GM12892 (cell line): ENCODE measurements at regions not wholly inside any gene's neighbourhood (a gene's known extent, or its start where the extent isn't known, plus 50 kb on each side); places are given as distances from the start of the nearest gene placed in this dataset.

Source experiments
- DNase-seq: peaks from one replicate; pipeline ENCODE4 v3.0.0; 2011; ENCODE audit not compliant: insufficient read length
- FAIRE-seq: peaks from 2 replicates; lab custom pipeline; 2011; peaks lifted over from hg19 to GRCh38; lab: Jason Lieb, UNC
- POLR2A ChIP-seq: IDR thresholded peaks from 2 replicates; pipeline ENCODE4 v1.6.1; 2011; ENCODE audit warnings: low read depth, low read length, control low read depth
- POLR2AphosphoS5 ChIP-seq: IDR thresholded peaks from 2 replicates; pipeline ENCODE4 v1.6.1; 2011; ENCODE audit warnings: low read depth, low read length, control low read depth
- TAF1 ChIP-seq: IDR thresholded peaks from 2 replicates; pipeline ENCODE4 v1.6.1; 2011; ENCODE audit warnings: low read depth, mild to moderate bottlenecking, control low read depth, low read length, borderline replicate concordance

DNA sequence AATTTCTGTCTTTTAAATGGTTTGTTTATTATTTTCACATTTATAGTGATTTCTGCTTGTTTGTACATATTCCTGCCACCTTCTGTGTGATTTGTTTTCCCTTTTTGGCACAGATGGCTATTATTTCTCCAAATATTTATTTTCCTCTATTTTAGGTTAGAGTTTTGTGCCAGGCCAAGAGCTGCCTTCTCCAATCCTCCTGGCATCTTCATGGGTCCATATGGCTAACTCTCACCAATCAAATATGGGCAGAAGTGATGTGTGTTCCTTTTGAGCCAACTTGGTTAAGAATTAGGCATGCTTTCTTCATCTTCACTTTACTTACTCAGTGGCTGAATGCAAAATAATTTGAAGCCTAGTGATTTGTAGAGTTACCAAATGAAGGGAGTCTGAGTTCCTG is 697.1 kb upstream of the CELF4 start:
- no peak for FAIRE-seq
- TF ChIP-seq TAF1, result no peak
- TF ChIP-seq POLR2A, result no peak
- TF ChIP-seq POLR2AphosphoS5, result no peak
- DNase-seq, result no peak

DNA sequence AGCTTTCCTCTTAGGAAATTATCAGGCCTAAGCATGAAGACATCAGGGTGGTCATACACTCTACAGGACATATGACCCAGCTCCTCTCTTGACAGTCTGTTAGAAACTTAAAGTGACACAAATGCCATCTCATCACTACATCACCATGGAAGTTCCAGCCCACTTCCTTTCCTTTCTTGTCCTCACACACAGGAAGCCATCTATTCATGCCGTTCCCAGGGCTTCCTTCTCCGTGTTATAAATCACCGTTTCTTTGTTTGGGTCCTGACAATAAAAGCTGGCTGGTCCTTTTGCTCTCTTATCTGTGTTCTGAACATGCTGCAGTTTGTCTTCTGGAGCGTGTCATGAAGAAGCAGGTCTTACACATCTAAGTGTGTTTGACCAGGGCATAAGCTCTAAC is 692.1 kb upstream of the CELF4 start:
- DNase-seq, result no peak
- TF ChIP-seq POLR2AphosphoS5 (no peak), POLR2A (no peak), TAF1 (no peak)
- FAIRE-seq, result no peak

DNA sequence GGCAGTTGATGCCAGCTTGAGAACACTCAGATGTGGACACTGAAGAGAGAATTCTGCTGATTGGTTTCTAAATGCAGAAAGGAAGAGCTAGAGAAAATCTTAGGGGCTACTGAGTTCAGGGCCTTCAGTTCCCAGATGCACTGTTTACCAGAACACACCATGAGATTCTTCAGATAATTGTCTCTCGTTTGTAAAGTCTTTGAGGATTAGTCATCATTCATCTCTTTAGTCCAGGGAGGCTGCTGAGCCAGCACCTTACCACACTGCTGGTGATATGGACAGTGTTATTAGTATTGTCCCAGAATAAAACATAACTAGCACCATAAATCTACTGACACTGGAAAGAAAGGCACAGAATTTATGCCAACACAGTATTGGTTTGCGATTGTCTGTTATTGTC is 690.8 kb upstream of the CELF4 start:
- DNase-seq, result no peak
- FAIRE-seq, result no peak
- no peak for TF ChIP-seq POLR2AphosphoS5

DNA sequence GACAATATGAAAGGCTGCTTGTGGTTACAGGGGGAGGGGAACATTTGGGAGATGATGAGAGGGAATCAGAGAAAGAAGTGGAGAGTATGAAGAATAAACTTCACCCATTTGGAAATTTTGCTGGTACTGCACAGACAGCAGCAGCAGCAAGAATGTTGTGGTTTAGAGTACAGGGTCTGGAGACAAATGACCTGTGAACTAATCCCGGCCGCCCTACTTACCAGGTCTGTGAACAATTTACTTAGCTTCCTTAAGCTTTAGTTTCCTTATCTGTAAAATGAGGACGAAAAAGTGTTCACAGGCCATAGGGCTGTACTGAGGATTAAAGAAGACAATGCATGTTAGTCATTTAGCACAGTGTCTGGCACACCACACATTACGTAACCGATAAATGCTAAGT is 685.4 kb upstream of the CELF4 start:
- DNase-seq (no peak), FAIRE-seq (no peak)
- no peak for TF ChIP-seq POLR2A
- no peak for TF ChIP-seq TAF1
- no peak for TF ChIP-seq POLR2AphosphoS5

DNA sequence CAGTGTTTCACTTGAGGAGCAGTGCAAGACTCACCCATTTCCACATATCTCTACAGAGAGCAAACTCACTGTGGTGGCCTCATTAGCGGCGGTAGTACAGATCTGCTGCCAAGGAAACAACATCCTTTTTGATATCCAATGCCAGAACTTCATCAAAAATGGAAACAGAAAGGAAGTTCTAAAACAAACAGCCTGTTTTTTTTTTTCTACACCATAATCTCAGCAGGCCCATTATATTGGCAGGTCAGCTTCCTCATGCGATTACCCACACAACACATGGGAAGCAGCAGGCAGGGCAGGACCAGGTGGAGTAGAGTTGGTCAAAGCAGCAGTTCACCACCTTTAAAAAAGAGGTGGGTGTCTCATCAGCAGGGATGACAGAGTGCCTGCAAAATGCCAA is 678.9 kb upstream of the CELF4 start:
- DNase-seq (no peak), FAIRE-seq (no peak)
- TF ChIP-seq POLR2AphosphoS5, result no peak
- TF ChIP-seq POLR2A, result no peak

DNA sequence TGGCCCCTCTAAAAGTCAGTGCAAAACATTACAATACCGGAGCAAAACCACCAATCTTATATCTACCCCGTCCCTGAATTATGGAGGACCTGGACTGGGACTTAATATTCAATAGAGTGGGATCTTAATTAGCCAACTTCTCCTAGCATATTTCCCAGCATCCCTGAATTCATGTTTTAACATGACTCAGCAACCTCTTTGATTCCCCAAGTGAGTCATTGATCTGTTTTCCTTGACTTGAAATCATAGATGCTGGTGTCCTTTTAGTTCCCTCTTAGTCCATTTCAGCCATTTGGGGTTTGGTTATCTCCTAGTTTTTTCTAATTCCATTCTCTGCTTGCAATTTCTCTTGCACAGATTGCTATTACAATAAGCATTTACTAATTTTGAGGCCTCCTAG is 677.7 kb upstream of the CELF4 start:
- no peak for TF ChIP-seq POLR2A
- no peak for TF ChIP-seq POLR2AphosphoS5
- TF ChIP-seq TAF1, result no peak
- DNase-seq (no peak), FAIRE-seq (no peak)

DNA sequence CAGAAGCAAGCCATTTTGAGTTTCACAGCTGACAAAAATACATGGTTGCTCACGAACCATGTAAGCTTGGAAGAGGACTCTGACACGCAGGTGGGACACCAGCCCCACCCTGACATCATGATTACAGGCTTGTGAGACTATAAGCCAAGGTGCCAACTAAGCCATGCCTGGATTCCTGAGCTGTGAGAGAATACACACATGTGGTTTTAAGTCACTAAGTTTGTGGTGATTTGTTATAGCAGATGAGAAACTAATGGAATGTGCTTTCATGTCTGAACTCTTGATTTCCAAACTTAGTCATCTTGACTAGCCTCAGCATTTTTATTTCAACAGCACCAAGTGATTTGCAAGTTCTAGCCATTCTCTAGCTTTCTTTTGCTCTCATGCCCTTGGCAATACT is 676.1 kb upstream of the CELF4 start:
- DNase-seq (no peak), FAIRE-seq (no peak)
- no peak for TF ChIP-seq TAF1
- TF ChIP-seq POLR2AphosphoS5, result no peak
- no peak for TF ChIP-seq POLR2A

DNA sequence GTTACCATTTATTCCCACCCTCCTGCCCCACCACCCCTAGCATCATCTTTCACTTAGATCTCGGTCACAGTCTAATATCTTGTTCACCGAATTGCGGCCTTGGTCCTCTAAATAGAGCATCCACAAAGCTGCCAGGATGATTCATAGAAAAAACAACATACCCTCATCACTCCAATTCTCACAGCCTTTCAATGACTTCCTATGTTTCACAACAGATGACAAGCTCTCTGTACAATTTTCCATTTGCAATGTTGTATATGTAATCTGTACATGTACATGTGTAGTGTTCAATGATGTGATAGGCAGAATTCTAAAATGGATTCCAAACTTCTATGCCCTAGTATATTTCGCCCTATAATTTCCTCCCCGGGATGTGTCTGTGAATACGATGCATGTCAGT is 675.6 kb upstream of the CELF4 start:
- no peak for DNase-seq
- no peak for FAIRE-seq
- TF ChIP-seq POLR2AphosphoS5 (no peak), TAF1 (no peak), POLR2A (no peak)

DNA sequence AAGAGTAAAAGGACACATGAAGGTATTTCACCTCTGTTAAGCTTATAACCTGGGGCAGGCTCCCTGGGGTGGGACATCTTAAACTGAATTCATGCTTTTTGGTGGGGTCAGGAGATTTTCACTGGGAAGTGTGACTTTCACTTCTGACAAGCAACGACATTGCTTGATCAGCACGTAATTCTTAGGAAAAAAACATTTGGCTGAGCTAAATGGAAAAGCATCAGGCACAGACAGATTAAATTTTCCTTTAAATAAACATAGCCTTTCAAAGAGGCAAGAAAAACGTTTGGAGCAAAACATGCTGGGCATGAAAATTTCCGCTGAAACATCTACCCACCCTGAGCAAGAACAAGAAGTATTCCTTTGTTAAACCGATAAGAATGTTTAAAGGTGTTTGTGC is 674.0 kb upstream of the CELF4 start:
- DNase-seq (no peak), FAIRE-seq (no peak)
- TF ChIP-seq TAF1, result no peak
- no peak for TF ChIP-seq POLR2A
- TF ChIP-seq POLR2AphosphoS5, result no peak

DNA sequence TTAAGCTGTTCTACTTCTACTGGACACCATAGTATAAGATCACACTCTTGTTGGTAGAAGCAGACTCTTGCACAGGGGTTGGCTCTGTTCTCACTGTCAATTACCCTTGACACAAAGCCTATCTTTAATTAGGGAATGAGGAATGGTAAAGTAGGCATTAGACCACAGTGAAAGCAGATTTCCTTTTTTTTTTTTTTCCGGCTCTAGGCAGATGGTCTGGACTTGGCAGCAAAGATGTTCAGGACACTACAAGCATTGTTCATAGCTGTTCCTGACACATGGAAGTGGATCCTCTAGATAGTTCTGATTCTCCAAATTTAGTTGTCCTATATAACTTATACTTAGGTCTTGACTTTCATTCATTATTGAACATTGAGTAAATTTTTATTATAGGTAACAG is 672.2 kb upstream of the CELF4 start:
- DNase-seq, result no peak
- TF ChIP-seq POLR2AphosphoS5 (no peak), TAF1 (no peak), POLR2A (no peak)
- FAIRE-seq, result no peak

DNA sequence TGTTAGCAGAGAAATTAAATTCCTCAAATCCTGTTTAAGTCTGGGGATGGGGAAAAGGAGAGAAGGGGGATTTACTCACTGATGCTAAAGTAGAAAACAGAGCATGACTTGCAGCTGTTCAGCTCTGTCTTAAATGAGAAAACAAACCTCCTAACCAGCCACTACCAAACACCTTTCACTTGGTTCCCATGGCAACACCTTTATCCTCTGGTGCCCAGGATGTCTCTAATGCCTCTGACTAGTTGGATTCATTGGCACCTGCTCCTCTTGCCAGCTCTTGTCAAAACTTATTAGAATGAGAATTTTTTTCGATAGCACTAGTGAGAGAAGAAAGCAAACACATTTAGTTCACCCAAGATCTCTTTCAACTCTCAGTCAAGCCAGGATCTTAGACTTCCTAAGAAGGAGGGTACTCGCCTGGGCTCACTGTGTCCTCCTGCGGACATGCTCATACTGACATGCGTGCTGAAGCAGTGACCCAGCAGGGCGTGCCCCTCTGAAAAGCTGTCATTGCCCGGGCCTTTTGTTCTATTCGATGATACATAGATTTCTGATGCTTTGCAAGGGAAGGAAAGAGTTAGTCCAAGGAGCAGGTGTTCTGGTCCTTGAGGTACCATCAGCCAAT is 656.0 kb upstream of the CELF4 start:
- DNase-seq (no peak), FAIRE-seq (no peak)
- TF ChIP-seq TAF1, result no peak
- no peak for TF ChIP-seq POLR2AphosphoS5
- TF ChIP-seq POLR2A, result no peak

DNA sequence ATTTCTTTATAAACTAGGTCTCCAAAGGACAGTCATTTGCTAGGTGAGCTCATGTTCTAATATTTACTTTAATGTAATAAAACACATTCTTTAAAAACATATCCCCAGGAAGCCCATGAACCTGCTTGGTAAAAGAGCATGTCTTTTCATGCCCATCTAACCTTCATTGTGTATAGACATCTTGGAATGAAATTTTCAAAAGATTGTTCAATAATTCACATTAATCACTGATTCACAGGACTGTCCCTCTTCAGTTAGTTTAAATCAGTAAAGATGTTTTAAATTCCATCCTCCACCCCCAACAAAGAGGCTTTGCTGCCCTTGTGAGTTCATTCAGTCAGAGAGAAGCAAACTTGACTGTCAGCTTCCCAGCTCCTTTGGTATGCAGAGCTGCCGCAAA is 633.4 kb upstream of the CELF4 start:
- no peak for FAIRE-seq
- TF ChIP-seq POLR2AphosphoS5 (no peak), POLR2A (no peak), TAF1 (no peak)
- DNase-seq, result no peak

DNA sequence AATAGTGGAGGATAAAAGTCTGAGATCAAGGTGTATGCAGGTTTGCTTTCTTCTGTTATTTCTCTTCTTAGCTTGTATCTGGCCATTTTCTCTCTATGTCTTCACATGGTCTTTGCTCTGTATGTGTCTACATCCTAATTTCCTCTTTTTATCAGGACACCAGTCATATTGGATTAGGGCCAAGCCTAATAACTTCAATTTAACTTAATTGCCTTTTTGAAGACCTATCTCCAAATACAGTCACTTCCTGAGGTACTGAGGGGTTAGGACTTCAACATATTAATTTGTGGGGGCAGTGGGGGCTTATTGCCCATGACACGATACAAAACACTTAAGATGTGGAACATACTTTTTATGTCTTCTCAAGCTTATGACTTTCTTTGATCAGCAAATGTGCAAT is 632.9 kb upstream of the CELF4 start:
- no peak for DNase-seq
- TF ChIP-seq POLR2A, result no peak
- TF ChIP-seq TAF1, result no peak
- TF ChIP-seq POLR2AphosphoS5, result no peak
- no peak for FAIRE-seq

DNA sequence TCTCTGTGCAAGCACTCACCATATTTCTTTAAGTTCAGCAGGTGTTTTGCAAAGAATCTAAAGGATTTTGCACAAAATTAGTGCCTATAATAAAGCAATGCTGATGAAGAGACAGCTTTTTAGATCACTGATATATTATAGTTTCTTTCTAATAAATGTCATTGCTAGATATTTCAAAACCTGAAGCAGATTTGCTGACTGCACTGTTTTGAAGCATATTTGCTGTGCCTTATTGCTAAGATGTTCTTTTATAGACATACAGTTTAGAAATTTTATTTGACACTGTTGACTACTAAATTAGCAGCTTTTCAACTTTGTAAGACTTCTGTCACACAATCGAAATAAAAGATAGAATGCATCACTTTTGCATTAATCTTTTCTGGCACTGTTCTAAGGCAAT is 620.9 kb upstream of the CELF4 start:
- TF ChIP-seq TAF1 (no peak), POLR2A (no peak), POLR2AphosphoS5 (no peak)
- FAIRE-seq, result no peak

More for the DNA sequence above, 620.9 kb upstream of the CELF4 start:
- no peak for DNase-seq
